ENCODE measurements at regions not wholly inside any gene's neighbourhood (a gene's known extent, or its start where the extent isn't known, plus 50 kb on each side); places are given as distances from the start of the nearest gene placed in this dataset.

- peak; percentile 66 for TF ChIP-seq ZBTB33 (IDR thresholded peaks at IDR 0.05; ENCODE audit: borderline replicate concordance, low read depth)
These were observed 1358.4 kb downstream of the EFNA5 start (continued) for GRCh38 chr5:106312360-106312759.

GRCh38 chr5:106311230-106311915 is 1359.4 kb downstream of the EFNA5 start:
- Histone ChIP-seq H3K9me2 (no peaks in the 10 kb centered on the region), H3K9me3 (no peaks in the 10 kb centered on the region), H3K4me3 (ENCODE audit: low read depth in 2 of 2, low read length in 1 of 2) (no peak overlapping the region), H3K27ac (ENCODE audit: low read depth in 2 of 2, low read length in 1 of 2) (peak overlapping the region in 1 of 2 experiments; percentile 88; a peak in 2 of 4 replicates), H3K4me1 (ENCODE audit: control insufficient read depth in 1 of 2, insufficient read depth in 2 of 2, low read depth in 1 of 2, low read length in 1 of 2) (peaks cover 0 to 4% of the 10 kb centered on the region in 2 experiments), H3K27me3 (ENCODE audit: insufficient read depth) (no peaks in the 10 kb centered on the region), H3K9ac (no peak overlapping the region), H2AFZ (ENCODE audit: low read depth) (no peak overlapping the region), H3K36me3 (replicated peaks in 1 of 2; ENCODE audit: control insufficient read depth in 1 of 2, insufficient read depth in 2 of 2, low read length in 1 of 2) (no peaks in the 10 kb centered on the region), H3F3A (replicated peaks; ENCODE audit: insufficient read depth) (peaks cover 17% of the 10 kb centered on the region), H3K79me2 (ENCODE audit: insufficient read depth) (no peaks in the 10 kb centered on the region), H3K4me2 (peak overlapping the region; percentile 7; the same call in 1 of the 2 replicates), H4K20me1 (ENCODE audit: insufficient read depth) (no peaks in the 10 kb centered on the region)
- WGBS (ENCODE audit: low lambda C conversion rate): 66% methylated on average over 2 of the region's 2 CpGs
- ChIA-PET CTCF (interaction anchor here (0.6 kb wide), 1 partner anchor 33 kb away, joined by 3 read pairs; no protein-coding TSS in a partner anchor), POLR2A (no interaction called here)
- TF ChIP-seq REST (IDR thresholded peaks at IDR 0.05; ENCODE audit: low read depth, low read length) (no peak), PBX3 (IDR thresholded peaks at IDR 0.05) (0 out of 2 replicates have a peak, but pooled peaks have one; percentile 3), NFIC (IDR thresholded peaks at IDR 0.05; ENCODE audit: borderline replicate concordance) (peak; percentile 45)
- DNase-seq: no peak

GRCh38 chr5:106307265-106307664 is 1363.5 kb downstream of the EFNA5 start:
- no peaks in the 10 kb centered on the region for H4K20me1 ChIP-seq (ENCODE audit: insufficient read depth)
- no peak for DNase-seq
- no peaks in the 10 kb centered on the region; a peak in 3 of 4 replicates for H3K4me1 ChIP-seq (ENCODE audit: control insufficient read depth in 1 of 2, insufficient read depth in 2 of 2, low read depth in 1 of 2, low read length in 1 of 2)
- no peaks in the 10 kb centered on the region for H3K36me3 ChIP-seq (replicated peaks in 1 of 2; ENCODE audit: control insufficient read depth in 1 of 2, insufficient read depth in 2 of 2, low read length in 1 of 2)
- 83% methylated on average over 5 of the region's 5 CpGs for WGBS (ENCODE audit: low lambda C conversion rate)
- H3F3A ChIP-seq (replicated peaks; ENCODE audit: insufficient read depth): peaks cover 6% of the 10 kb centered on the region
- POLR2A ChIA-PET: no interaction called here
- H3K9me3 ChIP-seq: no peaks in the 10 kb centered on the region
- no peak overlapping the region for H3K4me3 ChIP-seq (ENCODE audit: low read depth in 2 of 2, low read length in 1 of 2)
- CTCF ChIA-PET: no interaction called here
- no peak overlapping the region for H3K4me2 ChIP-seq
- H2AFZ ChIP-seq (ENCODE audit: low read depth): no peak overlapping the region
- no peak overlapping the region for H3K27ac ChIP-seq (ENCODE audit: low read depth in 2 of 2, low read length in 1 of 2)
- H3K79me2 ChIP-seq (ENCODE audit: insufficient read depth): no peaks in the 10 kb centered on the region
- no peak overlapping the region for H3K9ac ChIP-seq
- no peaks in the 10 kb centered on the region for H3K9me2 ChIP-seq
- no peaks in the 10 kb centered on the region for H3K27me3 ChIP-seq (ENCODE audit: insufficient read depth)
- TF ChIP-seq MEF2A (IDR thresholded peaks at IDR 0.05; ENCODE audit: borderline replicate concordance, low read depth): no peak
- TF ChIP-seq GATA2 (CRISPR knock-in tag; IDR thresholded peaks at IDR 0.05): no peak
- TF ChIP-seq USF2 (IDR thresholded peaks at IDR 0.05; ENCODE audit: borderline replicate concordance, low read depth, low read length): no peak
- TF ChIP-seq CTCF (IDR thresholded peaks at IDR 0.05): no peak
- TF ChIP-seq RXRA (IDR thresholded peaks at IDR 0.05; ENCODE audit: borderline replicate concordance, low read depth): no peak
- TF ChIP-seq PBX3 (IDR thresholded peaks at IDR 0.05): no peak
- no peak for TF ChIP-seq EZH2phosphoT487 (IDR thresholded peaks at IDR 0.05; ENCODE audit: borderline replicate concordance, low read depth)
